CD4-positive, alpha-beta T cell treated with Interleukin-21 for 1 hour (primary cell): ENCODE measurements at regions not wholly inside any gene's neighbourhood (a gene's known extent, or its start where the extent isn't known, plus 50 kb on each side); places are given as distances from the start of the nearest gene placed in this dataset.

ENCODE experiments used
- DNase-seq: peaks from one replicate; pipeline ENCODE4 v3.0.0-alpha.2; 2020

DNA sequence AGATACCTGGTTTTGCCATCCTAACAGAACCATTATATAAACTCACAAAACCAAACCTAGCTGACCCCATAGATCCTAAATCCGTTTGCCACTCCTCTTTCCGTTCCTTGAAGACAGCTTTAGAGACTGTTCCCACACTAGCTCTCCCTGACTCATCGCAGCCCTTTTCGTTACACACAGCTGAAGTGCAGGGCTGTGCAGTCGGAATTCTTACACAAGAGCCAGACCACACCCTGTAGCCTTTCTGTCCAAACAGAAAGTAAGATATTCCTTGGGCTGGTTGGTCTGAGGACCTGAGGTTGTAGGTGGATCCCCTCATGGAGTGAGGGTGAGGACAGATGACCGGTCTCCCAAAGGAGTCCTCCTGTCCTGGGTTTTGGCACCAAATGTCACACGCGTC lies 56.7 kb upstream of the NAA35 start:
- no peak for DNase-seq

DNA sequence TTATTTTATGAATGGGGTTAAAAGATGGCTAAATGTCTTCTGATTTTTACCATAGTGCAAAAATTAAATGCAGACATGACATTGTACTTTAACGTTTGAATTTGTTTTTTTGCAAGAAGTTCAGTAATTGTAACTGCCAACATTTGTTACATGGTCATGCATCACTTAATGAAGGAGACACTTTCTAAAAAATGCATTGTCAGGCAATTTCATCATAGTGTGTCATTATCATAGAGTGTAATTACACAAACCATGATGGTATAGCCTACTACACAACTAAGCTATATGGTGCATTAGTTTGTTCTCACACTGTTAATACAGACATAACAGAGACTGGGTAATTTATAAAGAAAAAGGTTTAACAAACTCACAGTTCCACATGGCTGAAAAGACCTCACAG lies 50.0 kb upstream of the NAA35 start:
- DNase-seq, result no peak
